ENCODE measurements at regions not wholly inside any gene's neighbourhood (a gene's known extent, or its start where the extent isn't known, plus 50 kb on each side); places are given as distances from the start of the nearest gene placed in this dataset.
"Not testable (repeated sequence)": the region's sequence is repeated elsewhere in the genome, so short reads cannot be mapped to it uniquely, and the experiment has no call there.

GRCh38 chr13:111005364-111005763 lies 90.5 kb upstream of the ANKRD10 start:
- no peak for DNase-seq (ENCODE audit: low spot score)

- DNase-seq (ENCODE audit: low spot score): no peak
These were observed 89.6 kb upstream of the ANKRD10 start for GRCh38 chr13:111004444-111004843.

- DNase-seq (ENCODE audit: low spot score): no peak
These were observed 86.8 kb upstream of the ANKRD10 start for GRCh38 chr13:111001636-111002035.

- DNase-seq (ENCODE audit: low spot score): no peak
These were observed 78.9 kb upstream of the ANKRD10 start for GRCh38 chr13:110993788-110994187.

GRCh38 chr13:110991991-110992508 lies 77.2 kb upstream of the ANKRD10 start:
- DNase-seq (ENCODE audit: low spot score): no peak

- DNase-seq (ENCODE audit: low spot score): no peak
These were observed 74.5 kb upstream of the ANKRD10 start for GRCh38 chr13:110989331-110989730.

GRCh38 chr13:110985541-110985940 lies 70.7 kb upstream of the ANKRD10 start:
- DNase-seq (ENCODE audit: low spot score): no peak

GRCh38 chr13:110984798-110985197 lies 69.9 kb upstream of the ANKRD10 start:
- DNase-seq (ENCODE audit: low spot score): no peak

- DNase-seq (ENCODE audit: low spot score): no peak
These were observed 69.5 kb upstream of the ANKRD10 start for GRCh38 chr13:110984381-110984780.

- DNase-seq (ENCODE audit: low spot score): no peak
These were observed 68.4 kb upstream of the ANKRD10 start for GRCh38 chr13:110983241-110983640.

GRCh38 chr13:110981379-110981778 lies 66.5 kb upstream of the ANKRD10 start:
- no peak for DNase-seq (ENCODE audit: low spot score)

GRCh38 chr13:110980921-110981320 lies 66.1 kb upstream of the ANKRD10 start:
- no peak for DNase-seq (ENCODE audit: low spot score)

- DNase-seq (ENCODE audit: low spot score): not testable (repeated sequence)
These were observed 64.3 kb upstream of the ANKRD10 start for GRCh38 chr13:110979149-110979548.

GRCh38 chr13:110978390-110978789 lies 63.5 kb upstream of the ANKRD10 start:
- DNase-seq (ENCODE audit: low spot score): no peak

- DNase-seq (ENCODE audit: low spot score): no peak
These were observed 61.9 kb upstream of the ANKRD10 start for GRCh38 chr13:110976785-110977184.

GRCh38 chr13:110973007-110973700 lies 58.3 kb upstream of the ANKRD10 start:
- DNase-seq (ENCODE audit: low spot score): no peak

GRCh38 chr13:110971486-110971885 lies 56.6 kb upstream of the ANKRD10 start:
- no peak for DNase-seq (ENCODE audit: low spot score)

GRCh38 chr13:110967156-110967855 lies 52.4 kb upstream of the ANKRD10 start:
- DNase-seq (ENCODE audit: low spot score): not testable (repeated sequence)

GRCh38 chr13:110965755-110966134 lies 50.9 kb upstream of the ANKRD10 start:
- no peak for DNase-seq (ENCODE audit: low spot score)

GRCh38 chr13:110965038-110965754 lies 50.3 kb upstream of the ANKRD10 start:
- DNase-seq (ENCODE audit: low spot score): peak; percentile 27

Measured in hematopoietic multipotent progenitor cell treated with erythropoietin and hydrocortisone succinate and interleukin-3 and kit ligand, for 17 days (in vitro differentiated cells).